ENCODE measurements at regions not wholly inside any gene's neighbourhood (a gene's known extent, or its start where the extent isn't known, plus 50 kb on each side); places are given as distances from the start of the nearest gene placed in this dataset.

GRCh38 chr9:25814023-25814422 is 135.8 kb upstream of the TUSC1 start:
- no peak for TF ChIP-seq CTCF (IDR thresholded peaks at IDR 0.05)

- no peak for TF ChIP-seq CTCF (IDR thresholded peaks at IDR 0.05)
Observed at GRCh38 chr9:25813478-25813877, 135.2 kb upstream of the TUSC1 start.

GRCh38 chr9:25808554-25808953 is 130.3 kb upstream of the TUSC1 start:
- no peak for TF ChIP-seq CTCF (IDR thresholded peaks at IDR 0.05)

- TF ChIP-seq CTCF (IDR thresholded peaks at IDR 0.05), result no peak
Observed at GRCh38 chr9:25804856-25805255, 126.6 kb upstream of the TUSC1 start.

GRCh38 chr9:25773805-25774204 is 95.6 kb upstream of the TUSC1 start:
- TF ChIP-seq CTCF (IDR thresholded peaks at IDR 0.05), result no peak

GRCh38 chr9:25755951-25756350 is 77.7 kb upstream of the TUSC1 start:
- TF ChIP-seq CTCF (IDR thresholded peaks at IDR 0.05), result no peak

GRCh38 chr9:25752398-25752797 is 74.2 kb upstream of the TUSC1 start:
- no peak for TF ChIP-seq CTCF (IDR thresholded peaks at IDR 0.05)

GRCh38 chr9:25742256-25742655 is 64.0 kb upstream of the TUSC1 start:
- TF ChIP-seq CTCF (IDR thresholded peaks at IDR 0.05), result no peak
